WERI-Rb-1 (cell line): ENCODE measurements at regions not wholly inside any gene's neighbourhood (a gene's known extent, or its start where the extent isn't known, plus 50 kb on each side); places are given as distances from the start of the nearest gene placed in this dataset.

Source experiments
- DNase-seq: peaks from one replicate; pipeline ENCODE4 v3.0.0-alpha.2; 2020
- H3K27ac ChIP-seq: fragments of 250-450 bp; sonication (Bioruptor Pico); 2 replicates; pipeline ENCODE4 v1.5.1; 2020; ENCODE audit warnings: mild to moderate bottlenecking, moderate library complexity
- H3K27me3 ChIP-seq: fragments of 250-450 bp; sonication (Bioruptor Pico); 2 replicates; pipeline ENCODE4 v1.5.1; 2021; ENCODE audit warnings: mild to moderate bottlenecking, low read depth, moderate library complexity; ENCODE audit not compliant: insufficient read depth, severe bottlenecking
- H3K36me3 ChIP-seq: fragments of 250-450 bp; sonication (Bioruptor Pico); 2 replicates; pipeline ENCODE4 v1.5.1; 2020; ENCODE audit warnings: mild to moderate bottlenecking, moderate library complexity
- H3K4me3 ChIP-seq: 2 replicates; pipeline ENCODE4 v1.5.1; 2011; ENCODE audit warnings: low read depth, mild to moderate bottlenecking, control low read depth, low read length
- H3K9me3 ChIP-seq: fragments of 250-450 bp; sonication (Bioruptor Pico); 2 replicates; pipeline ENCODE4 v1.5.1; 2021; ENCODE audit warnings: mild to moderate bottlenecking, moderate library complexity; ENCODE audit not compliant: severe bottlenecking
- TF ChIP-seq, protein P1 (sequence below): IDR thresholded peaks from 2 replicates; pipeline ENCODE4 v1.5.1; 2011; ENCODE audit warnings: low read depth, mild to moderate bottlenecking, control low read depth, inconsistent platforms, low read length

DNA sequence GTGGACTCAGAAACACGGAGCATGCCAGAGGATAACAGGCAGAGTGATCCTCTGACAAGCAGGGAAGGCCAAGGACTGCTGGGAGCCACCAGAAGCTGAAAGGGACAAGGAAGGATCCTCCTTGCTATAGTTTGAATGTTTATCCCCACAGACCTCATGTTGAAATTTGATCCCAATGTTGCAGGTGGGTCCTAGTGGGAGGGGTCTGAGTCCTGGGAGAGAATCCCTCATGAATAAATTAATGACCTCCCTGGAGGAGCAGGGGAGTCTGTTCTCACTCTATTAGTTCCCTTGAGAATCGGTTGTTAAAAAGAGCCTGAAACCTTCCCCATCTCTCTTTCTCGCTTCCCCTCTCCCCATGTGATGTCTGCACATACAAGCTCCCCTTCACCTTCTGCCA, 124.4 kb downstream of the FBXO15 start:
- no peaks in the 10 kb centered on the region for H3K27me3 ChIP-seq
- TF ChIP-seq, protein P1, sequence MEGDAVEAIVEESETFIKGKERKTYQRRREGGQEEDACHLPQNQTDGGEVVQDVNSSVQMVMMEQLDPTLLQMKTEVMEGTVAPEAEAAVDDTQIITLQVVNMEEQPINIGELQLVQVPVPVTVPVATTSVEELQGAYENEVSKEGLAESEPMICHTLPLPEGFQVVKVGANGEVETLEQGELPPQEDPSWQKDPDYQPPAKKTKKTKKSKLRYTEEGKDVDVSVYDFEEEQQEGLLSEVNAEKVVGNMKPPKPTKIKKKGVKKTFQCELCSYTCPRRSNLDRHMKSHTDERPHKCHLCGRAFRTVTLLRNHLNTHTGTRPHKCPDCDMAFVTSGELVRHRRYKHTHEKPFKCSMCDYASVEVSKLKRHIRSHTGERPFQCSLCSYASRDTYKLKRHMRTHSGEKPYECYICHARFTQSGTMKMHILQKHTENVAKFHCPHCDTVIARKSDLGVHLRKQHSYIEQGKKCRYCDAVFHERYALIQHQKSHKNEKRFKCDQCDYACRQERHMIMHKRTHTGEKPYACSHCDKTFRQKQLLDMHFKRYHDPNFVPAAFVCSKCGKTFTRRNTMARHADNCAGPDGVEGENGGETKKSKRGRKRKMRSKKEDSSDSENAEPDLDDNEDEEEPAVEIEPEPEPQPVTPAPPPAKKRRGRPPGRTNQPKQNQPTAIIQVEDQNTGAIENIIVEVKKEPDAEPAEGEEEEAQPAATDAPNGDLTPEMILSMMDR = no peak
- H3K36me3 ChIP-seq = no peaks in the 10 kb centered on the region
- no peak for DNase-seq
- H3K9me3 ChIP-seq = no peaks in the 10 kb centered on the region
- no peak overlapping the region for H3K4me3 ChIP-seq
- no peak overlapping the region for H3K27ac ChIP-seq

DNA sequence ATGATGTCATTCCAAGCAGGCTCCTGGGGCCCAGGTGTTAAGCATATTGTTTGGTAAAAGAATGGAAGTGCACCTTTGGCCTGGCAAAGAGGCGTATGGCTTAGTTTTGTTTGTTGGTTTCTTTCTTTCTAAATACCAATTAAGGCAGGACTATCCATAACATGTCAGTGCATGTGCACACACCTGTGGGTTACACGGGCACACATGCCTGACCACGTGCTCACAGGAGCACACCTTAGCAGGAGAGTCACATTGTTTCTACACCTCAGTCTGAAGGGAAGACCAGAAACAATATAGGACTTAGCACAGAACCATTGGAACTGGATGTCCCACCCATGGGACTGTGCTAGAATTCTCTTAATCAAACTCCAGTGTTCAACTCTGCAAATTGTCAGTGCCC, 127.8 kb downstream of the FBXO15 start:
- Histone ChIP-seq H3K27ac (no peak overlapping the region), H3K36me3 (no peaks in the 10 kb centered on the region), H3K27me3 (no peaks in the 10 kb centered on the region), H3K9me3 (no peaks in the 10 kb centered on the region), H3K4me3 (no peak overlapping the region)
- no peak for DNase-seq
- TF ChIP-seq, protein P1 = no peak

DNA sequence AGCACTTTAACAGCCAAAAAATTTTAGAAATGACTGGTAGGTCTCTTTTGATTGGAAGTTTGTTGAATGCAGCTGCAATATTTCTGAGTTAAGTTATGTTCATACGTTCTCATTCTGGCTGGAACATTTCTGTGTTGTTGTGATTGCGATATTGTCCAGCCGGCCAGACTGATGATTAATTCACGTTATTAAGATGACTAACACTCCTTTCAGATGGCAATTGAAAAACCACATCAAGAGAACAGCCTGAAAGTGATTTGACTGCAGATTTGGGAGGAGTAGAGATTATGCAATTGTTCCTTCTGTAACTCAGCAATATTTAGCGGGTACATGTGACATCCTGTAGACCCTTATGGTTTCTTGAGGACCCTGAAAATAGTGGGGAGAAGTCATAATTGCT, 133.7 kb downstream of the FBXO15 start:
- no peak overlapping the region for H3K27ac ChIP-seq
- TF ChIP-seq, protein P1 = no peak
- no peak for DNase-seq
- H3K4me3 ChIP-seq = no peak overlapping the region
- no peaks in the 10 kb centered on the region for H3K36me3 ChIP-seq
- no peaks in the 10 kb centered on the region for H3K9me3 ChIP-seq
- H3K27me3 ChIP-seq = no peaks in the 10 kb centered on the region

DNA sequence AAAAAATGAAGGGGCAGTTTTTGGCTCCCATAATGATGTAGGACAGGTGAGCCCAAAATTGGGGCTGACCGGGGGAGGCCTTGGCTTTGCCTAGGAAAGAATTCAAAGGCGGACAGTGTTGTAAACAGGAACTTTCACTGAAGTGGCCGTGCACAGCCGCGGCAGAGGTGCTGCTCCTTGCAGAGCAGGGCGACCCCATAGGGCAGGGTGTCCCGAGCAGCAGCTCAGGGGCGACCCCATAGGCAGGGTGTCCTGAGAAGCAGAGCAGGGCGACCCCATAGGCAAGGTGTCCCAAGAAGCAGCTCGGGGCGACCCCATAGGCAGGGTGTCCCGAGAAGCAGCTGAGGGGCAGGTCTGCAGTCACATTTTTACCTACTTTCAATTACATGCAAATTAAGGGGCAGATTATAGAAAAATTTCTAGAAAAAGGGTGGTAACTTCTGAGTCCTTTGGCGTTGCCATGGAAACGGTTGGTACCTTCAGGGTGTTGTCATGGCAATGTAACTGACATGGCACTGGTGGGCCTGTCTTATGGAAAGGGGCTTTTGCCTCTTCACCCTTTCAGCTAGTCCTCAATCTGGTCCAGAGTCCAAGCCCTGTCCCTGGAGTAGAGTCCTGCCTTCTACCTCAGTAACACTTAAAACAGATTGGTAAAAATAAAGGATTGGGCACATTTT, 134.5 kb downstream of the FBXO15 start:
- no peaks in the 10 kb centered on the region for H3K27me3 ChIP-seq
- H3K9me3 ChIP-seq = no peaks in the 10 kb centered on the region
- no peaks in the 10 kb centered on the region for H3K36me3 ChIP-seq
- H3K27ac ChIP-seq = no peak overlapping the region
- no peak overlapping the region for H3K4me3 ChIP-seq
- no peak for DNase-seq
- TF ChIP-seq, protein P1 = no peak

DNA sequence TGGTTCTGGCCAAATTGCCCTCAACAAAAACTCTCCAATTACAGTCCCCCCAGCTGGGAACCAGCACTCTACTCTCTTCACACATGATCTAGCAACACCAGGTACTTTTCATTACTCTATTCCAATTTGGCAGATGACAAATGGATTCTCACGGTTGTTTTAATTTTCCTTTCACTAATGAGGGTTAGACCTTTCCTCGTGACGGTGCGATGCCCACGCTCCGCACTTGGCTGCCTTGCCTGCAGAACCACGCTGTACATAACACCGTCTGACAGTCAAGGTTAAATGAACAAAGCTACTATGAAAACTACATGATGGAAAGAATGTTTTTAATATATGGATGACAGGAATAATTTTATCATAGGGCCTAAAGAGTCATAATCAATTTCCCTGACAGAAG, 141.5 kb downstream of the FBXO15 start:
- DNase-seq = no peak
- TF ChIP-seq, protein P1 = no peak
- Histone ChIP-seq H3K9me3 (no peaks in the 10 kb centered on the region), H3K27ac (no peak overlapping the region), H3K4me3 (no peak overlapping the region), H3K36me3 (no peaks in the 10 kb centered on the region), H3K27me3 (no peaks in the 10 kb centered on the region)
